ENCODE measurements at regions not wholly inside any gene's neighbourhood (a gene's known extent, or its start where the extent isn't known, plus 50 kb on each side); places are given as distances from the start of the nearest gene placed in this dataset.

- TF ChIP-seq CTCF (IDR thresholded peaks at IDR 0.05; ENCODE audit: low read length) (no peak), EZH2 (IDR thresholded peaks at IDR 0.05; ENCODE audit: borderline replicate concordance, low read length) (no peak)
Measured at GRCh38 chr14:85084344-85084743, 445.6 kb upstream of the FLRT2 start.
